Peyer's patch (tissue), 4 donors: ENCODE measurements at regions not wholly inside any gene's neighbourhood (a gene's known extent, or its start where the extent isn't known, plus 50 kb on each side); places are given as distances from the start of the nearest gene placed in this dataset.

ENCODE experiments used
- DNase-seq, 3 donors: peaks; one replicate each; pipeline ENCODE4 v3.0.0-alpha.2; 2017 to 2019
- H3K27ac ChIP-seq, 4 donors: fragments of 200-600 bp; sonication (generic); one replicate each; pipeline ENCODE4 v1.5.1; 2016 to 2019
- H3K27me3 ChIP-seq, 2 donors: fragments of 200-600 bp; sonication (generic); one replicate each; pipeline ENCODE4 v1.5.1; 2019
- H3K36me3 ChIP-seq, 3 donors: fragments of 200-600 bp; sonication (generic); one replicate each; pipeline ENCODE4 v1.5.1; 2016 to 2019
- H3K4me1 ChIP-seq, 4 donors: fragments of 200-600 bp; sonication (generic); one replicate each; pipeline ENCODE4 v1.5.1; 2016 to 2019
- H3K4me3 ChIP-seq, 4 donors: fragments of 200-600 bp; sonication (generic); 1 replicate in 3 of 4; 2 replicates in 1 of 4; pipeline ENCODE4 v1.5.1; 2016 to 2019; ENCODE audit warnings: mild to moderate bottlenecking in 1 of 4
- H3K9me3 ChIP-seq, 4 donors: fragments of 200-600 bp; sonication (generic); one replicate each; pipeline ENCODE4 v1.5.1; 2016 to 2019; ENCODE audit warnings: mild to moderate bottlenecking in 1 of 4
- CTCF ChIP-seq, 6 experiments: fragments of 450-650 bp in 4 of 6; fragments of 200-600 bp in 2 of 6; sonication (generic) in 1 of 6; IDR thresholded peaks; one replicate each; pipeline ENCODE4 v1.5.1; 2017 to 2019; ENCODE audit warnings: antibody characterized with exemption in 6 of 6, mild to moderate bottlenecking in 3 of 6, moderate library complexity in 1 of 6
- POLR2A ChIP-seq, 2 donors: fragments of 450-650 bp; IDR thresholded peaks; one replicate each; pipeline ENCODE4 v1.5.1; 2017; ENCODE audit warnings: antibody characterized with exemption in 2 of 2, mild to moderate bottlenecking in 2 of 2, moderate library complexity in 2 of 2

DNA sequence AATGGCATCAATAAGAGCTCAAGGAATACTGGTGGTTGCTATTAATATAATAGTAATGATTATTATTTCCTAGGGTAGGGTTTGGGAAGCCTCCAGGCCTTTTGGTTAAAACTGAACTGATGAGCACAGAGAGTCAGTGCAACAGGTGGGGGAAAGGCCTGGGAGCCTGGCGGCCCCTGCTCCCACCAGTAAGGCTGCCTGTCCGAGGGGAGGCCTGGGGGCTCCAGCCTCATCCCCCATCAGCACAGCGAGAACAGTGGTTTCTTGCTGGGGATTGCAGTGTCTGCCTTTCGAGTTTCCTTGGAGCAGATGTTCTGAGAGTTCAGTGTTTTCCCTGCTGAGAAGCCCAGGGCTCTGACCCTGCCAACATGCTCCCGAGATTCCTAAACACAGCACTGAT, 340.4 kb downstream of the CDH26 start:
- H3K4me1 ChIP-seq = no peaks in the 10 kb centered on the region
- H3K27ac ChIP-seq = no peak overlapping the region
- DNase-seq = no peak
- H3K36me3 ChIP-seq = no peaks in the 10 kb centered on the region
- no peak overlapping the region for H3K4me3 ChIP-seq
- H3K9me3 ChIP-seq = no peaks in the 10 kb centered on the region
- no peaks in the 10 kb centered on the region for H3K27me3 ChIP-seq
- TF ChIP-seq CTCF (IDR thresholded peaks at IDR 0.05) = no peak
- TF ChIP-seq POLR2A (IDR thresholded peaks at IDR 0.05) = no peak

- no peaks in the 10 kb centered on the region for H3K9me3 ChIP-seq
- no peaks in the 10 kb centered on the region for H3K36me3 ChIP-seq
- no peaks in the 10 kb centered on the region for H3K4me1 ChIP-seq
- H3K27me3 ChIP-seq = no peaks in the 10 kb centered on the region
- TF ChIP-seq CTCF (IDR thresholded peaks at IDR 0.05) (no peak), POLR2A (IDR thresholded peaks at IDR 0.05) (no peak)
- no peak overlapping the region for H3K27ac ChIP-seq
- H3K4me3 ChIP-seq = no peak overlapping the region
- no peak for DNase-seq
These were observed 341.7 kb downstream of the CDH26 start for GRCh38 chr20:60299951-60300350.

- Histone ChIP-seq H3K36me3 (no peaks in the 10 kb centered on the region), H3K4me1 (no peaks in the 10 kb centered on the region), H3K27me3 (no peaks in the 10 kb centered on the region), H3K4me3 (no peak overlapping the region), H3K27ac (no peak overlapping the region), H3K9me3 (no peaks in the 10 kb centered on the region)
- DNase-seq = no peak
- TF ChIP-seq CTCF (IDR thresholded peaks at IDR 0.05) = no peak
- TF ChIP-seq POLR2A (IDR thresholded peaks at IDR 0.05) = no peak
These were observed 342.2 kb downstream of the CDH26 start for GRCh38 chr20:60300374-60300773.

DNA sequence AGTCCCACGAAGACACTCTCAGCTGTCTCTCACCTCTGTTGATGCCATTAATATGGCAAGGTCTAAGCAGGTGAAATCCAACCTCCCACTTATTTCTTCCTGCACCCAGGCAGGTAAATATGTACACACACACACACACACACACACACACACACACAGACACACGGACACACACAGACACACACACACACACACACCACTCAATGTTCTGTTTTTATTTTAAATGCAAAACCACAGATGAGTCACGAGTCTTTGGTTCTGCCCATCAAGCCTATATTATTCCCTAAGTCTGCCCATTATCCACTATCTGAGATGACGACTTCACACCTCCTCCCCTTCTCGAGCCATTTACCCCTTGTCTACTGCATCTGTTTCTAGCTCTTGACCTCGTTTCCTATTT, 344.7 kb downstream of the CDH26 start:
- no peaks in the 10 kb centered on the region for H3K9me3 ChIP-seq
- no peak for DNase-seq
- TF ChIP-seq CTCF (IDR thresholded peaks at IDR 0.05) = no peak
- TF ChIP-seq POLR2A (IDR thresholded peaks at IDR 0.05) = no peak
- no peak overlapping the region for H3K4me3 ChIP-seq
- H3K27me3 ChIP-seq = no peaks in the 10 kb centered on the region
- no peaks in the 10 kb centered on the region for H3K4me1 ChIP-seq
- no peak overlapping the region for H3K27ac ChIP-seq
- no peaks in the 10 kb centered on the region for H3K36me3 ChIP-seq

DNA sequence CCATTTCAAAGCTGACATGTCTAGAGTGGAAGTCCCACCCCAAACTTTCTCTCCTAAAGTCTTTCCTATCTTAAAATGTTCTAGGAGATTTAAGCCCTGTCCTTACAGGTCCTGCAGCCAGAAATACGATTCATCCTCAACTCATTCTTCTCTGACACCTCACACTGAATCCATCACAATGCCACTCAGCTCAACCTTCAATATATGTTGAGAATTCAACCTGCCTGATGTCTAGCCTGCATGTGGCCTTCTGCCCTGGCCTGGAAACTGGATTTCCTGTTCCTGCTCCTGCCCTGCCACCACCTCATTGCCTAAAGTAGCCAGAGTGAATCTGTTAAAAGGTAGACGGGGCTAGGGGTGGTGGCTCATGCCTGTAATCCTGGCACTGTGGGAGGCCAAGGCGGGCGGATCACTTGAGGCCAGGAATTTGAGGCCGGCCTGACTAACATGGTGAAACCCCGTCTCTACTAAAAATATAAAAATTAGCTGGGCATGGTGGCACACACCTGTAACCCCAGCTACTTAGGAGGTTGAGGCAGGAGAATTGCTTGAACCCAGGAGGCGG, 345.9 kb downstream of the CDH26 start:
- H3K4me1 ChIP-seq = no peaks in the 10 kb centered on the region
- TF ChIP-seq CTCF (IDR thresholded peaks at IDR 0.05) = no peak
- no peak for TF ChIP-seq POLR2A (IDR thresholded peaks at IDR 0.05)
- no peaks in the 10 kb centered on the region for H3K27me3 ChIP-seq
- H3K27ac ChIP-seq = no peak overlapping the region
- no peak overlapping the region for H3K4me3 ChIP-seq
- H3K36me3 ChIP-seq = no peaks in the 10 kb centered on the region
- no peak for DNase-seq
- no peaks in the 10 kb centered on the region for H3K9me3 ChIP-seq

GRCh38 chr20:60304931-60305330, 346.7 kb downstream of the CDH26 start:
- no peaks in the 10 kb centered on the region for H3K27me3 ChIP-seq
- no peaks in the 10 kb centered on the region for H3K9me3 ChIP-seq
- no peaks in the 10 kb centered on the region for H3K36me3 ChIP-seq
- no peak for DNase-seq
- no peaks in the 10 kb centered on the region for H3K4me1 ChIP-seq
- no peak overlapping the region for H3K4me3 ChIP-seq
- H3K27ac ChIP-seq = no peak overlapping the region
- TF ChIP-seq CTCF (IDR thresholded peaks at IDR 0.05) = no peak
- no peak for TF ChIP-seq POLR2A (IDR thresholded peaks at IDR 0.05)
